H1 (cell line): ENCODE measurements at regions not wholly inside any gene's neighbourhood (a gene's known extent, or its start where the extent isn't known, plus 50 kb on each side); places are given as distances from the start of the nearest gene placed in this dataset.

Experiments used
- CTCF ChIA-PET: fragments of 300-600 bp; sonication (Branson Sonifier 250); formaldehyde crosslinking; loops from one replicate; lab custom pipeline; 2021; ENCODE audit not compliant: partially characterized antibody; lab: Charles Lee
- POLR2A ChIA-PET: fragments of 300-600 bp; sonication (Branson Sonifier 250); formaldehyde crosslinking; loops from one replicate; lab custom pipeline; 2021; ENCODE audit warnings: inconsistent platforms; ENCODE audit not compliant: partially characterized antibody; lab: Charles Lee
- DNase-seq, 2 experiments: peaks; one replicate each; pipeline versions ENCODE4 v3.0.0 to v3.0.0-alpha.2; 2010 to 2022; ENCODE audit warnings: low spot score in 2 of 2, low read depth in 1 of 2, mixed read lengths in 1 of 2
- FAIRE-seq: peaks from 2 replicates; lab custom pipeline; 2011; peaks lifted over from hg19 to GRCh38; lab: Jason Lieb, UNC
- H2AFZ ChIP-seq: 2 replicates; pipeline ENCODE4 v1.8.1; 2012; ENCODE audit warnings: low read length, inconsistent platforms
- H2AK5ac ChIP-seq: 2 replicates; pipeline ENCODE4 v1.6.1; 2013; ENCODE audit warnings: low read depth, low read length
- H2BK120ac ChIP-seq: replicated peaks from 2 replicates; pipeline ENCODE3; 2013; ENCODE audit warnings: low read depth, low read length, inconsistent platforms
- H2BK12ac ChIP-seq: 2 replicates; pipeline ENCODE4 v1.6.1; 2013; ENCODE audit warnings: low read depth, low read length
- H2BK15ac ChIP-seq: 2 replicates; pipeline ENCODE4 v1.6.1; 2013; ENCODE audit warnings: low read length
- H2BK20ac ChIP-seq: 2 replicates; pipeline ENCODE4 v1.6.1; 2013; ENCODE audit warnings: low read length
- H2BK5ac ChIP-seq: 2 replicates; pipeline ENCODE4 v1.6.1; 2013; ENCODE audit warnings: low read depth, low read length
- H3K14ac ChIP-seq: 2 replicates; pipeline ENCODE4 v1.6.1; 2013; ENCODE audit warnings: inconsistent platforms; ENCODE audit not compliant: insufficient read length
- H3K18ac ChIP-seq: 2 replicates; pipeline ENCODE4 v1.6.1; 2013; ENCODE audit warnings: low read length; ENCODE audit errors: extremely low read depth
- H3K23ac ChIP-seq: 2 replicates; pipeline ENCODE4 v1.6.1; 2013; ENCODE audit warnings: inconsistent platforms; ENCODE audit not compliant: insufficient read length
- H3K23me2 ChIP-seq: 2 replicates; pipeline ENCODE4 v1.6.1; 2013; ENCODE audit warnings: low read depth, low read length
- H3K27ac ChIP-seq: 2 replicates; pipeline ENCODE4 v1.6.1; 2011; ENCODE audit warnings: low read depth, low read length, inconsistent platforms
- H3K27me3 ChIP-seq, 4 experiments: replicated peaks in 1 of 4; 1 replicate in 1 of 4; 2 replicates in 3 of 4; pipeline versions ENCODE4 v1.6.1 to v1.8.1; 2011 to 2013; ENCODE audit warnings: low read length in 3 of 4, mild to moderate bottlenecking in 3 of 4, inconsistent platforms in 2 of 4, mixed read lengths in 2 of 4, moderate library complexity in 1 of 4; ENCODE audit not compliant: control insufficient read depth in 3 of 4, insufficient read depth in 3 of 4; ENCODE audit errors: extremely low read depth in 1 of 4
- H3K36me3 ChIP-seq, 4 experiments: 2 replicates each; pipeline versions ENCODE4 v1.6.1 to v1.8.1; 2011 to 2013; ENCODE audit warnings: mild to moderate bottlenecking in 4 of 4, low read length in 3 of 4, moderate library complexity in 2 of 4, control low read depth in 1 of 4, inconsistent platforms in 1 of 4; ENCODE audit not compliant: insufficient read depth in 4 of 4, control insufficient read depth in 2 of 4
- H3K4ac ChIP-seq: replicated peaks from 2 replicates; pipeline ENCODE3; 2013; ENCODE audit warnings: low read length, low read depth, mixed read lengths, inconsistent platforms; ENCODE audit not compliant: insufficient read length
- H3K4me1 ChIP-seq, 4 experiments: replicated peaks in 1 of 4; 1 replicate in 1 of 4; 2 replicates in 3 of 4; pipeline versions ENCODE4 v1.6.1 to v1.8.1; 2011 to 2013; ENCODE audit warnings: low read length in 3 of 4, inconsistent platforms in 2 of 4, mixed read lengths in 1 of 4; ENCODE audit not compliant: insufficient read depth in 4 of 4, control insufficient read depth in 3 of 4
- H3K4me2 ChIP-seq, 2 experiments: 2 replicates each; pipeline versions ENCODE4 v1.6.1 to v1.8.1; 2011 to 2013; ENCODE audit warnings: low read depth in 2 of 2, low read length in 2 of 2, control low read depth in 1 of 2, inconsistent platforms in 1 of 2, mild to moderate bottlenecking in 1 of 2; ENCODE audit not compliant: insufficient read depth in 1 of 2
- H3K4me3 ChIP-seq, 4 experiments: fragments of 200-600, 300-600 bp in 1 of 4; sonication (generic), shearing (Covaris generic), sonication (Bioruptor Twin) in 1 of 4; 2 replicates each; pipeline versions ENCODE4 v1.5.1 to v1.8.1; 2011 to 2016; ENCODE audit warnings: low read length in 4 of 4, low read depth in 3 of 4, control low read depth in 2 of 4, inconsistent platforms in 2 of 4, mild to moderate bottlenecking in 2 of 4, mixed read lengths in 1 of 4, moderate library complexity in 1 of 4; ENCODE audit not compliant: insufficient read depth in 2 of 4; ENCODE audit errors: extremely low read depth in 1 of 4
- H3K56ac ChIP-seq: replicated peaks from 2 replicates; pipeline ENCODE3; 2013; ENCODE audit warnings: low read depth, mild to moderate bottlenecking, mixed read lengths, low read length, inconsistent platforms; ENCODE audit not compliant: insufficient read length
- H3K79me1 ChIP-seq: 2 replicates; pipeline ENCODE4 v1.6.1; 2013; ENCODE audit warnings: low read depth, low read length, control low read depth
- H3K79me2 ChIP-seq, 2 experiments: 2 replicates each; pipeline versions ENCODE4 v1.6.1 to v1.8.1; 2012 to 2013; ENCODE audit warnings: low read length in 2 of 2, mild to moderate bottlenecking in 2 of 2, inconsistent platforms in 1 of 2; ENCODE audit not compliant: insufficient read depth in 2 of 2, control insufficient read depth in 1 of 2
- H3K9ac ChIP-seq, 4 experiments: replicated peaks in 1 of 4; 1 replicate in 1 of 4; 2 replicates in 3 of 4; pipeline versions ENCODE4 v1.6.1 to v1.8.1; 2011 to 2013; ENCODE audit warnings: low read depth in 3 of 4, low read length in 3 of 4, control low read depth in 2 of 4, mild to moderate bottlenecking in 2 of 4, moderate library complexity in 2 of 4, inconsistent platforms in 1 of 4; ENCODE audit errors: extremely low read depth in 1 of 4
- H3K9me3 ChIP-seq, 2 experiments: 2 replicates each; pipeline versions ENCODE4 v1.6.1 to v1.8.1; 2012 to 2013; ENCODE audit warnings: mild to moderate bottlenecking in 2 of 2, moderate library complexity in 2 of 2, control low read depth in 1 of 2, inconsistent platforms in 1 of 2, low read depth in 1 of 2, low read length in 1 of 2, mixed read lengths in 1 of 2; ENCODE audit not compliant: insufficient read depth in 2 of 2
- H4K20me1 ChIP-seq, 2 experiments: replicated peaks in 1 of 2; 2 replicates each; pipeline versions ENCODE3 to v1.8.1; 2011 to 2013; ENCODE audit warnings: inconsistent platforms in 2 of 2, low read length in 2 of 2, mild to moderate bottlenecking in 1 of 2; ENCODE audit not compliant: insufficient read depth in 2 of 2, control insufficient read depth in 1 of 2
- H4K5ac ChIP-seq: 2 replicates; pipeline ENCODE4 v1.6.1; 2013; ENCODE audit warnings: low read length, low read depth, mixed read lengths, inconsistent platforms; ENCODE audit not compliant: insufficient read length
- H4K8ac ChIP-seq: 2 replicates; pipeline ENCODE4 v1.8.0; 2013; ENCODE audit warnings: mild to moderate bottlenecking, moderate library complexity, low read length, inconsistent platforms; ENCODE audit not compliant: insufficient read depth; ENCODE audit errors: extremely low read depth
- H4K91ac ChIP-seq: replicated peaks from 2 replicates; pipeline ENCODE3; 2013; ENCODE audit warnings: low read length, mixed read lengths, inconsistent platforms; ENCODE audit not compliant: insufficient read length
- ATF3 ChIP-seq: IDR thresholded peaks from 2 replicates; pipeline ENCODE4 v1.6.1; 2011; ENCODE audit warnings: low read depth, mild to moderate bottlenecking, low read length; ENCODE audit not compliant: insufficient read depth
- CEBPB ChIP-seq: IDR thresholded peaks from 2 replicates; pipeline ENCODE4 v1.6.1; 2012; ENCODE audit warnings: low read depth, low read length
- EP300 ChIP-seq, 2 experiments: IDR thresholded peaks; 1 replicate in 1 of 2; 2 replicates in 1 of 2; pipeline ENCODE4 v1.6.1; 2011 to 2012; ENCODE audit warnings: low read depth in 2 of 2, low read length in 2 of 2, mild to moderate bottlenecking in 2 of 2, borderline replicate concordance in 1 of 2, inconsistent platforms in 1 of 2, moderate library complexity in 1 of 2
- EZH2 ChIP-seq: fragments of 200-600 bp; sonication (generic); IDR thresholded peaks from 2 replicates; pipeline ENCODE4 v1.7.1; 2012; ENCODE audit warnings: low read depth, mild to moderate bottlenecking, moderate library complexity, low read length, inconsistent platforms; ENCODE audit not compliant: severe bottlenecking
- GTF2F1 ChIP-seq: IDR thresholded peaks from 2 replicates; pipeline ENCODE4 v1.6.1; 2012; ENCODE audit warnings: low read depth, low read length, improper control_type of control experiment, borderline replicate concordance
- JUN ChIP-seq: IDR thresholded peaks from 2 replicates; pipeline ENCODE4 v1.6.1; 2011; ENCODE audit warnings: low read depth, mild to moderate bottlenecking, improper control_type of control experiment, low read length
- KDM4A ChIP-seq: IDR thresholded peaks from one replicate; pipeline ENCODE4 v1.7.1; 2012; ENCODE audit warnings: low read depth, mild to moderate bottlenecking, moderate library complexity, low read length, inconsistent platforms; ENCODE audit not compliant: severe bottlenecking
- KDM5A ChIP-seq: fragments of 200-600 bp; IDR thresholded peaks from 2 replicates; pipeline ENCODE4 v1.7.1; 2012; ENCODE audit warnings: mild to moderate bottlenecking, low read length, inconsistent platforms, mixed read lengths
- NANOG ChIP-seq: IDR thresholded peaks from 2 replicates; pipeline ENCODE4 v1.6.1; 2011; ENCODE audit warnings: low read length, low read depth, mild to moderate bottlenecking, inconsistent platforms; ENCODE audit not compliant: insufficient read depth, poor library complexity, severe bottlenecking
- USF2 ChIP-seq: IDR thresholded peaks from 2 replicates; pipeline ENCODE4 v1.6.1; 2011; ENCODE audit warnings: low read length, improper control_type of control experiment
- WGBS, 2 experiments: shearing (Covaris generic) in 1 of 2; methylation state at CpG; one replicate each; pipeline versions ENCODE4 v1.1.6 to v1.1.7; 2013 to 2015; ENCODE audit warnings: low lambda C conversion rate in 2 of 2, mixed read lengths in 2 of 2, inconsistent platforms in 1 of 2, low coverage in 1 of 2, missing lambda C conversion rate in 1 of 2; ENCODE audit not compliant: insufficient replicate concordance in 2 of 2, insufficient coverage in 1 of 2, insufficient read length in 1 of 2; ENCODE audit errors: extremely low coverage in 1 of 2, missing lambda C conversion rate in 1 of 2; 5-methylcytosine and 5-hydroxymethylcytosine counted together

- WGBS, 2 experiments = 88% methylated on average over 3 of the region's 3 CpGs; no CpG with 5 or more reads in 1 of the 2 experiments
- H3K79me2 ChIP-seq = no peaks in the 10 kb centered on the region
- FAIRE-seq = no peak
These were observed 258.0 kb downstream of the METTL4 start for GRCh38 chr18:2313332-2313731.

More at GRCh38 chr18:2313332-2313731, 258.0 kb downstream of the METTL4 start:
- Histone ChIP-seq H2AK5ac (no peak overlapping the region), H3K23ac (no peak overlapping the region), H4K8ac (no peak overlapping the region), H3K4ac (no peak overlapping the region), H3K23me2 (0 out of 2 replicates have a peak, but pooled peaks cover 2% of the 10 kb centered on the region), H2BK120ac (no peak overlapping the region), H4K91ac (no peak overlapping the region), H3K18ac (no peak overlapping the region), H4K5ac (no peak overlapping the region), H3K27me3 (no peaks in the 10 kb centered on the region), H2AFZ (no peak overlapping the region), H3K9ac (no peak overlapping the region), H3K79me1 (no peaks in the 10 kb centered on the region), H3K9me3 (no peaks in the 10 kb centered on the region), H2BK15ac (no peak overlapping the region), H3K56ac (no peak overlapping the region), H2BK12ac (no peak overlapping the region), H3K4me3 (no peak overlapping the region), H2BK5ac (no peak overlapping the region), H3K36me3 (no peaks in the 10 kb centered on the region), H3K14ac (no peak overlapping the region), H3K4me1 (no peaks in the 10 kb centered on the region), H4K20me1 (no peaks in the 10 kb centered on the region), H2BK20ac (no peak overlapping the region), H3K4me2 (no peak overlapping the region), H3K27ac (no peak overlapping the region)
- no peak for DNase-seq
- ChIA-PET POLR2A (no interaction called here), CTCF (interaction anchor here (1.0 kb wide), 1 partner anchor 209 kb away, joined by 3 read pairs; no protein-coding TSS in a partner anchor)
- TF ChIP-seq ATF3 (no peak), EP300 (IDR thresholded peaks at IDR 0.05; ENCODE audit: borderline replicate concordance in 1 of 2, low read depth in 2 of 2, low read length in 2 of 2) (no peak), JUN (no peak), USF2 (no peak), KDM4A (no peak), NANOG (no peak), GTF2F1 (no peak), KDM5A (no peak), CEBPB (no peak), EZH2 (no peak)
